RWPE1 (cell line): ENCODE measurements at regions not wholly inside any gene's neighbourhood (a gene's known extent, or its start where the extent isn't known, plus 50 kb on each side); places are given as distances from the start of the nearest gene placed in this dataset.

Experiments
- CTCF ChIA-PET: fragments of 350-600 bp; sonication (Branson Sonifier 250); formaldehyde crosslinking; extraction: SDS; loops from one replicate; lab custom pipeline; 2021; lab: Yijun Ruan, JAX
- POLR2A ChIA-PET: fragments of 400-600 bp; formaldehyde crosslinking; extraction: SDS; loops from one replicate; lab custom pipeline; 2020; ENCODE audit warnings: antibody characterized with exemption; ENCODE audit not compliant: low non-redundant PET; lab: Yijun Ruan, JAX
- DNase-seq: peaks from one replicate; pipeline ENCODE4 v3.0.0; 2012; ENCODE audit warnings: low spot score
- H3K27ac ChIP-seq: fragments of 450-650 bp; 2 replicates; pipeline ENCODE4 v1.5.1; 2017
- CTCF ChIP-seq: fragments of 450-650 bp; conservative IDR thresholded peaks from 2 replicates; pipeline ENCODE4 v1.5.1; 2017; ENCODE audit warnings: low read depth, mild to moderate bottlenecking

DNA sequence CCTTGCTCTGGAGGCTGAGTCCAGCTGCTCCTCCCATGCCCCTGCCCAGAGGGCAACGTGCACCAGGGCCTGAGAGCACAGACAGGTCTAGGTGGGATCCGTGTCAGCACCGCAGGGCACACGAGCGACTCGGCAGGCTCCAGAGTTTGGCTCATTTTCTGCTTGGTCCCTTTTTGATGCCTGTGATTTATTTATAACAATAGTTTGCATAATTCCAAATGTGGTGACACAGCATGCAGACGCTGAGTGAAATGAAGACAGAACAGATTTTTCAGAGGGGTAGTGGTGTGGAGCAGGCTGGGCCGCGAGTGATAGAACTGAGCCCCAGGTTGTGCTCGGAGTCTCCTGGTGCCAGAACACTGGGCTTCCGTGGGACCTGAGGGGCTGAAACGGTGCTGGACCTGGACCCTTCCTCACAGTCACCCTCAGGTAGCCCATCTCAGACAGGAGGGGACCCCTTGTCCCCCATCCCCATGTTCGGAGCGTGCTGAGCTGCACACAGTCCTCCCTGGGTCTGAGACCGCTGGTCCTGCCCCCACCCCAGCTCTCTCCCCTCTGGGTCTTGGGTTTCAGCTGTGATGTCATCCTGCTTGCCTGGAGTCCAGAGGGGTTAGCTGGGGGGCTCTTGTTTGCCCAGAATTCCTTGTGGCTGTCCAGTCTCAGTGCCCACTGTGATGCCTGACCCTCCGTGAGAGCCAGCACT, 95.9 kb downstream of the METRNL start:
- DNase-seq, result no peak
- H3K27ac ChIP-seq, result no peak overlapping the region
- no peak for TF ChIP-seq CTCF
- CTCF ChIA-PET, result no interaction called here
- POLR2A ChIA-PET, result no interaction called here

GRCh38 chr17:83175822-83176622, 96.6 kb downstream of the METRNL start:
- ChIA-PET POLR2A (no interaction called here), CTCF (no interaction called here)
- TF ChIP-seq CTCF, result no peak
- DNase-seq, result no peak
- no peak overlapping the region for H3K27ac ChIP-seq

GRCh38 chr17:83176623-83177583, 97.5 kb downstream of the METRNL start:
- POLR2A ChIA-PET, result no interaction called here
- no peak for TF ChIP-seq CTCF
- H3K27ac ChIP-seq, result no peak overlapping the region
- CTCF ChIA-PET, result no interaction called here
- DNase-seq, result no peak

DNA sequence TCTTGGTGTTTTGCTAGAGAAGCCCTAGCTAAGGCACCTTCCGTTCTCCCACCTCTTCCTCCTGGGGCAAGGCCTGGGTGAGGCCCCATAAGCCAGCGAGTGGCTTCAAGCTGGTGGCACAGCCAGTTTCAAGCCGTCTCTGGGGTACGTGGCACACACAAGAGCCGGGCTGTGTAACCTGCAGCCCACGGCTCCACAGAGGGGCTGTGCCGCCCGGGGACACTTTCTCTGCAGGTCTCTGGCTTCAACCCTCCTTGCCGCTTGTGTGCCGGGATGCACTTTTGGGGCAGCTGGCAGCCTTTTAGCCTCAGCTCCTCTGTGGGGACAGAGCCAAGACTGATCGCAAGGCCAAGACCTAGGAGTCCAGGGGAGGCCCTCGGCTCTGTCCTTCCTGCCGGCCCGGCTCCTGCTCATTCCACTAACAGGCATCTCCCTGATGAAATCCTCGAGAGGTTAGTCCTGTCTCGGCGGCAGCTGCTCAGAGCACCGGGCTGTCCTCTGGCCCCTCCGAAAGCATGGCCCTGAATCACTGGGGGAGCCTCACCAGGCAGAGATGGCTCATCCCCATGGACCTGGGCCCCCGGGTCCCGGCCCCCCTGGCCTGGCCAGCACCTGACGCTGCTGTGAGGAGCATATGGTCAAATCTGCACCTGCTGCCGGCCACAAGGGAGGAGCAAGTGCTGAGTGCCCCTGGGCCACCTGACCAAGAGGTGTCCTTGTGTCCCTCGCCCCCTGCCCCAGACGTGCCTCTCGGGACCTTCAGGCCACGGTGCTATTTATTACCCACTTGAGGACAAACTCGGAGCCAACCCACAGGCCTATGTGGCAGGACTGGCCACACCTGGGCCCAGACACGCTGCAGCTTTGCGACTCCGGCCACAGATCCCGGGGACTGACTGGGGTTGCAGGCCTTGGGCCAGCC, 98.5 kb downstream of the METRNL start:
- ChIA-PET CTCF (no interaction called here), POLR2A (no interaction called here)
- DNase-seq, result no peak
- no peak for TF ChIP-seq CTCF
- no peak overlapping the region for H3K27ac ChIP-seq

DNA sequence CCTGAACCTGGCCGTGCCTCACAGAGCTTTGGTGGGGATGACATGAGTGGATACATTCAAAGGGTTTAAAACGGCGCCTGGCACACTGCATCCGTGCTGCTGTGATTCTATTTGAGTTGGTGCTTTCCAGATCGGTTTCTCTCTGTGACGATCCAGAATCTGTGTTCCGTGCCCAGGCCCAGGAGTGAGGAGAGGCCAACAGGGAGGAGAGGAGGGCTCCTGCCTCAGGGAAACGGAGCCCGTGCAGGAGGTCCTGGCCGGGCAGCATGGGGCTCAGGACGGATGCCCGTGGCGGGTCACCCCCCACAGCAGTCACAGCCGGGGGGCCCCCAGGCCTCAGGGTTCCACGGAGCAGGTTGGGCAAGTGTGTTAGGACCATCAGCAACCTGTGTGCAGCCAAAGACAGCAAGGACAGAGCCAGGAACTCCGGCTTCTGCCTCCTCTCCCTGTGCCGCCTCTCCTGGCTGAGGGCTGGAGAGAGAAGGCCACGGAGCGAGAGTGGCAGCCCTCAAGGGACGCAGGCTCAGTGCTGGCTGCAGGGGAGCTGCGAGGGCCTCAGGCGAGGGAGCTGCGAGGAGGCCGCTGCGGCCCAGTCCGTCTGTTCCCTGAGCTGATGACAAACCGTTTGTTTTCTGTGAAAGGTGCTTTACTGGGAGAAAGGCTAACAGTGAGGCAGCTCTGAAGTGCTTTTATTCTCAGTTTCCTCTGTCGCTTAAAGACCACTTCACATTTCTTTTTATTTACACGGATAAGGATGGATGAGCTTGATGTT, 99.3 kb downstream of the METRNL start:
- CTCF ChIA-PET, result interaction anchor here (0.6 kb wide), 1 partner anchor 10 kb away, joined by 4 read pairs; no protein-coding TSS in a partner anchor
- POLR2A ChIA-PET, result no interaction called here
- no peak for DNase-seq
- TF ChIP-seq CTCF, result no peak
- H3K27ac ChIP-seq, result no peak overlapping the region
